GM12878 (cell line): ENCODE measurements at regions not wholly inside any gene's neighbourhood (a gene's known extent, or its start where the extent isn't known, plus 50 kb on each side); places are given as distances from the start of the nearest gene placed in this dataset.

Experiments
- ATAC-seq: fragments of 200-7000 bp; cut with Tn5 transposase; 3 replicates; pipeline ENCODE4 v1.9.1; 2020; ENCODE audit warnings: mild to moderate bottlenecking, moderate library complexity
- BruUV-seq: library from RNA; stranded (reverse); fragments of 400-500 nt; replicated peaks from 2 replicates; lab custom pipeline; 2021; lab: Mats Ljungman, UMichigan
- CTCF ChIA-PET: fragments of 300-600 bp; sonication (Branson Sonifier 250); formaldehyde crosslinking; extraction: SDS; loops from one replicate; lab custom pipeline; 2021; ENCODE audit warnings: inconsistent platforms; lab: Yijun Ruan, JAX
- POLR2A ChIA-PET: fragments of 350-600 bp; formaldehyde crosslinking; extraction: SDS; loops from one replicate; lab custom pipeline; 2021; ENCODE audit warnings: inconsistent platforms; lab: Charles Lee
- RAD21 ChIA-PET: fragments of 300-600 bp; sonication (Branson Sonifier 250); formaldehyde crosslinking; loops from one replicate; lab custom pipeline; 2023; ENCODE audit warnings: antibody characterized with exemption; ENCODE audit not compliant: unreplicated experiment; lab: Charles Lee
- SMC1A ChIA-PET: fragments of 300-600 bp; sonication (Branson Sonifier 250); formaldehyde crosslinking; loops from one replicate; lab custom pipeline; 2023; ENCODE audit not compliant: unreplicated experiment, uncharacterized antibody; lab: Charles Lee
- DNase-seq: peaks from one replicate; pipeline ENCODE4 v3.0.0-alpha.2; 2011; ENCODE audit warnings: low read depth, low spot score
- FAIRE-seq: peaks from 3 replicates; lab custom pipeline; 2011; peaks lifted over from hg19 to GRCh38; lab: Jason Lieb, UNC
- H2AFZ ChIP-seq: 2 replicates; pipeline ENCODE4 v1.6.0; 2011; ENCODE audit warnings: low read depth, low read length, control low read depth; ENCODE audit not compliant: control insufficient read depth
- H3K27ac ChIP-seq: 2 replicates; pipeline ENCODE4 v1.5.1; 2011; ENCODE audit warnings: control low read depth; ENCODE audit not compliant: control insufficient read depth, insufficient read depth
- H3K27me3 ChIP-seq, 2 experiments: replicated peaks in 1 of 2; 2 replicates each; pipeline versions ENCODE4 v1.6.0 to v1.6.1; 2011; ENCODE audit warnings: low read length in 1 of 2; ENCODE audit not compliant: control insufficient read depth in 2 of 2, insufficient read depth in 2 of 2
- H3K36me3 ChIP-seq, 2 experiments: 2 replicates each; pipeline ENCODE4 v1.5.1; 2011; ENCODE audit warnings: low read length in 1 of 2; ENCODE audit not compliant: control insufficient read depth in 2 of 2, insufficient read depth in 2 of 2
- H3K4me1 ChIP-seq: 2 replicates; pipeline ENCODE4 v1.6.1; 2011; ENCODE audit warnings: mild to moderate bottlenecking, low read length, moderate library complexity, mixed read lengths; ENCODE audit not compliant: control insufficient read depth, insufficient read depth
- H3K4me2 ChIP-seq: 2 replicates; pipeline ENCODE4 v1.6.0; 2011; ENCODE audit warnings: control low read depth; ENCODE audit not compliant: control insufficient read depth, insufficient read depth
- H3K4me3 ChIP-seq: fragments of 200-600 bp; sonication (generic); 2 replicates; pipeline ENCODE4 v1.5.1; 2016
- H3K79me2 ChIP-seq: 2 replicates; pipeline ENCODE4 v1.6.0; 2011; ENCODE audit warnings: low read length; ENCODE audit not compliant: control insufficient read depth, insufficient read depth
- H3K9ac ChIP-seq: 2 replicates; pipeline ENCODE4 v1.8.0; 2011; ENCODE audit warnings: low read length, control low read depth, mixed read lengths; ENCODE audit not compliant: control insufficient read depth, insufficient read depth
- H3K9me3 ChIP-seq: replicated peaks from 3 replicates; pipeline ENCODE4 v1.5.1; 2011; ENCODE audit warnings: mild to moderate bottlenecking, low read length; ENCODE audit not compliant: control insufficient read depth, insufficient read depth
- H4K20me1 ChIP-seq: 2 replicates; pipeline ENCODE4 v1.6.0; 2011; ENCODE audit not compliant: control insufficient read depth, insufficient read depth
- CUX1 ChIP-seq: IDR thresholded peaks from 2 replicates; pipeline ENCODE4 v1.6.1; 2012; ENCODE audit warnings: improper control_type of control experiment, low read depth, low read length; ENCODE audit not compliant: insufficient replicate concordance
- ELK1 ChIP-seq: IDR thresholded peaks from 2 replicates; pipeline ENCODE4 v1.6.1; 2012; ENCODE audit warnings: low read depth, low read length, improper control_type of control experiment
- HDGF ChIP-seq: fragments of 450-650 bp; IDR thresholded peaks from 2 replicates; pipeline ENCODE4 v1.6.1; 2016; ENCODE audit warnings: antibody characterized with exemption
- MEF2A ChIP-seq: IDR thresholded peaks from 2 replicates; pipeline ENCODE4 v1.6.1; 2011; ENCODE audit warnings: low read depth, mild to moderate bottlenecking, low read length, moderate library complexity; ENCODE audit not compliant: insufficient read depth
- MEF2B ChIP-seq: fragments of 450-650 bp; IDR thresholded peaks from 2 replicates; pipeline ENCODE4 v1.6.1; 2018; ENCODE audit warnings: mild to moderate bottlenecking, moderate library complexity; ENCODE audit not compliant: partially characterized antibody, poor library complexity, severe bottlenecking
- RELB ChIP-seq: fragments of 450-650 bp; IDR thresholded peaks from 2 replicates; pipeline ENCODE4 v1.6.1; 2017; ENCODE audit warnings: low read depth, mild to moderate bottlenecking, moderate library complexity
- SMAD1 ChIP-seq: fragments of 450-650 bp; IDR thresholded peaks from 2 replicates; pipeline ENCODE4 v1.6.1; 2018; ENCODE audit warnings: mild to moderate bottlenecking, low read depth; ENCODE audit not compliant: partially characterized antibody
- SRF ChIP-seq, 2 experiments: IDR thresholded peaks; 2 replicates each; pipeline ENCODE4 v1.6.1; 2011; ENCODE audit warnings: low read depth in 2 of 2, low read length in 2 of 2, mild to moderate bottlenecking in 1 of 2, moderate library complexity in 1 of 2
- YBX1 ChIP-seq: fragments of 450-650 bp; IDR thresholded peaks from 2 replicates; pipeline ENCODE4 v1.6.1; 2016; ENCODE audit warnings: antibody characterized with exemption
- ZNF217 ChIP-seq: fragments of 450-650 bp; IDR thresholded peaks from 2 replicates; pipeline ENCODE4 v1.6.1; 2017; ENCODE audit warnings: antibody characterized with exemption, mild to moderate bottlenecking
- ZNF274 ChIP-seq: IDR thresholded peaks from one replicate; pipeline ENCODE4 v1.8.0; 2011; ENCODE audit not compliant: insufficient read length, insufficient read depth
- ZZZ3 ChIP-seq: IDR thresholded peaks from 2 replicates; pipeline ENCODE4 v1.6.1; 2011; ENCODE audit warnings: low read depth; ENCODE audit not compliant: control insufficient read depth, insufficient read length
- WGBS: methylation state at CpG from one replicate; pipeline ENCODE4 v1.1.6; 2016; ENCODE audit warnings: low lambda C conversion rate; ENCODE audit not compliant: insufficient replicate concordance, insufficient coverage; ENCODE audit errors: missing lambda C conversion rate; 5-methylcytosine and 5-hydroxymethylcytosine counted together
- in situ Hi-C: fragments of 300-500 bp; cut with MboI; formaldehyde crosslinking; loops from 9 replicates; pipeline ENCODE4 v1.14.3; 2018; ENCODE audit warnings: mixed read lengths
- intact Hi-C: fragments of 100-400 bp; cut with micrococcal nuclease; formaldehyde crosslinking; loops from one replicate; pipeline ENCODE4 v1.14.2; 2022; ENCODE audit not compliant: unreplicated experiment

- BruUV-seq, result no TSS peak
- peaks cover 32% of the 10 kb centered on the region for H3K4me1 ChIP-seq
- H4K20me1 ChIP-seq, result no peaks in the 10 kb centered on the region
- H2AFZ ChIP-seq, result no peak overlapping the region
- H3K4me3 ChIP-seq, result no peak overlapping the region
- FAIRE-seq (no peak), ATAC-seq (no peak), DNase-seq (no peak)
- in situ Hi-C loops (no loop called here), intact Hi-C loops (no loop called here)
- WGBS, result 42% methylated on average over 2 of the region's 2 CpGs
- no peaks in the 10 kb centered on the region for H3K9me3 ChIP-seq
- no peaks in the 10 kb centered on the region for H3K27me3 ChIP-seq
- no peaks in the 10 kb centered on the region for H3K79me2 ChIP-seq
- CTCF ChIA-PET, result interaction anchor here (1.6 to 10.9 kb wide), 4 partner anchors 25 to 453 kb away, joined by 4 to 176 read pairs (median 14); no protein-coding TSS in a partner anchor
- no peaks in the 10 kb centered on the region for H3K36me3 ChIP-seq
- H3K9ac ChIP-seq, result no peak overlapping the region
- SMC1A ChIA-PET, result interaction anchor here (2.9 to 10.3 kb wide), 3 partner anchors 17 to 26 kb away, joined by 26 to 244 read pairs (median 64); no protein-coding TSS in a partner anchor
- H3K4me2 ChIP-seq, result no peak overlapping the region
- POLR2A ChIA-PET, result interaction anchor here (1.4 kb wide), 1 partner anchor 10 kb away, joined by 3 read pairs; no protein-coding TSS in a partner anchor
- no peak overlapping the region for H3K27ac ChIP-seq
- RAD21 ChIA-PET, result interaction anchor here (1.5 to 8.9 kb wide), 2 partner anchors 23 to 279 kb away, joined by 3 to 215 read pairs; no protein-coding TSS in a partner anchor
- TF ChIP-seq ZNF274, result no peak
- TF ChIP-seq ZNF217, result no peak
- no peak for TF ChIP-seq YBX1
- TF ChIP-seq MEF2B, result no peak
- TF ChIP-seq HDGF, result no peak
- no peak for TF ChIP-seq ELK1
- TF ChIP-seq RELB, result no peak
- TF ChIP-seq SRF (IDR thresholded peaks at IDR 0.05; ENCODE audit: low read depth in 2 of 2, low read length in 2 of 2), result no peak
- no peak for TF ChIP-seq MEF2A
- no peak for TF ChIP-seq CUX1
- TF ChIP-seq SMAD1, result no peak
- TF ChIP-seq ZZZ3, result no peak
These were observed 75.2 kb upstream of the RMDN2 start for GRCh38 chr2:37849911-37850310.
